ENCODE measurements at regions not wholly inside any gene's neighbourhood (a gene's known extent, or its start where the extent isn't known, plus 50 kb on each side); places are given as distances from the start of the nearest gene placed in this dataset.

GRCh38 chr5:125552486-125552885 lies 806.0 kb upstream of the ZNF608 start:
- Mint-ChIP-seq H3K27ac (no peak overlapping the region), H3K4me3 (no peak overlapping the region), H3K36me3 (no peaks in the 10 kb centered on the region), H3K4me1 (no peaks in the 10 kb centered on the region), H3K9me3 (no peaks in the 10 kb centered on the region), H3K27me3 (ENCODE audit: low read depth in 2 of 2) (peaks cover 6 to 10% of the 10 kb centered on the region in 2 donors)
- H3K27ac ChIP-seq (ENCODE audit: low read length) = no peak overlapping the region
- DNase-seq (no peak), ATAC-seq (no peak)
- WGBS (ENCODE audit: insufficient coverage) = 81% methylated on average over 1 of the region's 1 CpG
- no peaks in the 10 kb centered on the region for H3K9me3 ChIP-seq (ENCODE audit: control insufficient read depth, insufficient read depth, low read length)
- intact Hi-C loops (cut with micrococcal nuclease) = no loop called here
- no peaks in the 10 kb centered on the region for H3K36me3 ChIP-seq (ENCODE audit: control insufficient read depth, insufficient read depth, low read length)
- TF ChIP-seq CTCF (IDR thresholded peaks at IDR 0.05) = no peak
- no peaks in the 10 kb centered on the region for H3K27me3 ChIP-seq (ENCODE audit: control insufficient read depth, insufficient read depth, low read length)
- H3K4me1 ChIP-seq (ENCODE audit: control insufficient read depth, insufficient read depth, low read length) = no peaks in the 10 kb centered on the region
- no peak overlapping the region for H3K4me3 ChIP-seq (ENCODE audit: low read length)

GRCh38 chr5:125554355-125554754 lies 807.9 kb upstream of the ZNF608 start:
- 75% methylated on average over 1 of the region's 2 CpGs for WGBS (ENCODE audit: insufficient coverage)
- ATAC-seq = no peak

GRCh38 chr5:125555591-125555990 lies 809.2 kb upstream of the ZNF608 start:
- ATAC-seq (no peak), DNase-seq (no peak)
- no peaks in the 10 kb centered on the region for H3K27me3 ChIP-seq (ENCODE audit: control insufficient read depth, insufficient read depth, low read length)
- 92% methylated on average over 3 of the region's 4 CpGs for WGBS (ENCODE audit: insufficient coverage)
- intact Hi-C loops (cut with micrococcal nuclease) = no loop called here
- no peaks in the 10 kb centered on the region for H3K4me1 Mint-ChIP-seq
- H3K4me3 ChIP-seq (ENCODE audit: low read length) = no peak overlapping the region
- no peaks in the 10 kb centered on the region for H3K4me1 ChIP-seq (ENCODE audit: control insufficient read depth, insufficient read depth, low read length)
- no peaks in the 10 kb centered on the region for H3K36me3 Mint-ChIP-seq
- H3K27ac Mint-ChIP-seq = no peak overlapping the region
- H3K27me3 Mint-ChIP-seq (ENCODE audit: low read depth in 2 of 2) = peaks cover 0 to 3% of the 10 kb centered on the region in 2 donors
- H3K36me3 ChIP-seq (ENCODE audit: control insufficient read depth, insufficient read depth, low read length) = no peaks in the 10 kb centered on the region
- no peaks in the 10 kb centered on the region for H3K9me3 ChIP-seq (ENCODE audit: control insufficient read depth, insufficient read depth, low read length)
- H3K4me3 Mint-ChIP-seq = no peak overlapping the region
- TF ChIP-seq CTCF (IDR thresholded peaks at IDR 0.05) = no peak
- H3K27ac ChIP-seq (ENCODE audit: low read length) = no peak overlapping the region
- H3K9me3 Mint-ChIP-seq = no peaks in the 10 kb centered on the region

More at GRCh38 chr5:125554355-125554754, 807.9 kb upstream of the ZNF608 start:
- Histone ChIP-seq H3K36me3 (ENCODE audit: control insufficient read depth, insufficient read depth, low read length) (no peaks in the 10 kb centered on the region), H3K27me3 (ENCODE audit: control insufficient read depth, insufficient read depth, low read length) (no peaks in the 10 kb centered on the region), H3K4me3 (ENCODE audit: low read length) (no peak overlapping the region), H3K4me1 (ENCODE audit: control insufficient read depth, insufficient read depth, low read length) (no peaks in the 10 kb centered on the region), H3K9me3 (ENCODE audit: control insufficient read depth, insufficient read depth, low read length) (no peaks in the 10 kb centered on the region), H3K27ac (ENCODE audit: low read length) (no peak overlapping the region)
- no peaks in the 10 kb centered on the region for H3K4me1 Mint-ChIP-seq
- no peak overlapping the region for H3K4me3 Mint-ChIP-seq
- DNase-seq = no peak
- no peaks in the 10 kb centered on the region for H3K36me3 Mint-ChIP-seq
- TF ChIP-seq CTCF (IDR thresholded peaks at IDR 0.05) = no peak
- no peaks in the 10 kb centered on the region for H3K9me3 Mint-ChIP-seq
- H3K27me3 Mint-ChIP-seq (ENCODE audit: low read depth in 2 of 2) = peaks cover 0 to 6% of the 10 kb centered on the region in 2 donors
- H3K27ac Mint-ChIP-seq = no peak overlapping the region
- intact Hi-C loops (cut with micrococcal nuclease) = no loop called here

GRCh38 chr5:125558016-125558415 lies 811.6 kb upstream of the ZNF608 start:
- Histone ChIP-seq H3K36me3 (ENCODE audit: control insufficient read depth, insufficient read depth, low read length) (no peaks in the 10 kb centered on the region), H3K27ac (ENCODE audit: low read length) (no peak overlapping the region), H3K27me3 (ENCODE audit: control insufficient read depth, insufficient read depth, low read length) (no peaks in the 10 kb centered on the region), H3K9me3 (ENCODE audit: control insufficient read depth, insufficient read depth, low read length) (no peaks in the 10 kb centered on the region), H3K4me1 (ENCODE audit: control insufficient read depth, insufficient read depth, low read length) (no peaks in the 10 kb centered on the region), H3K4me3 (ENCODE audit: low read length) (no peak overlapping the region)
- Mint-ChIP-seq H3K4me3 (no peak overlapping the region), H3K36me3 (no peaks in the 10 kb centered on the region), H3K27ac (no peak overlapping the region), H3K4me1 (no peaks in the 10 kb centered on the region), H3K9me3 (no peaks in the 10 kb centered on the region), H3K27me3 (ENCODE audit: low read depth in 2 of 2) (peaks cover 0 to 3% of the 10 kb centered on the region in 2 donors)
- ATAC-seq (no peak), DNase-seq (no peak)
- 80% methylated on average over 1 of the region's 1 CpG for WGBS (ENCODE audit: insufficient coverage)
- TF ChIP-seq CTCF (IDR thresholded peaks at IDR 0.05) = no peak
- intact Hi-C loops (cut with micrococcal nuclease) = no loop called here

Data from natural killer cell (primary cell).